GM19239 (cell line): ENCODE measurements at regions not wholly inside any gene's neighbourhood (a gene's known extent, or its start where the extent isn't known, plus 50 kb on each side); places are given as distances from the start of the nearest gene placed in this dataset.

ENCODE experiments used
- DNase-seq: peaks from one replicate; pipeline ENCODE4 v3.0.0; 2011; ENCODE audit warnings: low spot score; ENCODE audit not compliant: insufficient read length
- FAIRE-seq: peaks from 2 replicates; lab custom pipeline; 2011; peaks lifted over from hg19 to GRCh38; lab: Jason Lieb, UNC

GRCh38 chr16:5715155-5715554 lies 617.6 kb upstream of the EEF2KMT start:
- no peak for FAIRE-seq

GRCh38 chr16:5709889-5710288 lies 612.3 kb upstream of the EEF2KMT start:
- FAIRE-seq (no peak), DNase-seq (no peak)

More at GRCh38 chr16:5715155-5715554, 617.6 kb upstream of the EEF2KMT start:
- DNase-seq, result no peak

DNA sequence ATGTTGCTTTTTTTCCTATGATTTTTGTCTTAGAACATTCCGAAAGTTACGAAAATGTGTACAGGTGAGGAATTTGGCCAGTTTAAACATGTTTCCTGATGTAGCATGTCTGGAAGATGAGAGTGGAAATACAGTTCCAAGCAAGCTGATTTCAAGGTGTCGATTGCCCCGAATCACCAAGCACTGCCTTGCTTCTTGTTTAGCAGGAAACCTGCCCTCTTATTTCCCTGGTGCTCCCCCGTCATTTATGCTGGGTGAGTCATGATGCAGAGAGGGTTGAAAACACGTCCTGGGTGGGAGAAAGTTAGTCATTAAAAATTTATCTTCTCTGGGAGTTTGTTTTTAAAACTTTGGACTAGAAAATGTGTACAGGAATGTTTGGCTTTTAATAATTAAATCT lies 608.6 kb upstream of the EEF2KMT start:
- no peak for DNase-seq
- no peak for FAIRE-seq

- no peak for FAIRE-seq
- DNase-seq, result no peak
These were observed 606.7 kb upstream of the EEF2KMT start for GRCh38 chr16:5704271-5704670.

DNA sequence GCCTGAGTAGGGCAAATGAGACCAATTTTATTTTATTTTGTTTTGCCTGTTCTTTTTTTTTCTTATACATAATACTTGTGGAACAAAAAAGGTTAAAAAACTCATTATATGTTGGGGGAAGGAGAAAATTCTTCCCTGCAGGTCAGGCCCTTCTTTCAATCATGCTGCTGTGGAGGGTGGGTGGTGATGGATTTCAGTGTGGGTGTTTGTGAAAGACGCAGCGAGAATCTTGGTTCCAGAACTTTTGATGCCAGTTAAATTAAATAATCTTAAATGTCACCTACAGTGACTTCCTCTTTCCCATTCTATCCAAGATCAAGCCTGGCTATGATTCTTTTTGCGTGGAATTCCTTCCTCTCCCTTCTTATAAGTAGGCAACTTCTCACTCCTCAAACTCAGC lies 595.8 kb upstream of the EEF2KMT start:
- FAIRE-seq, result no peak
- DNase-seq, result no peak

GRCh38 chr16:5681966-5682365 lies 584.4 kb upstream of the EEF2KMT start:
- DNase-seq, result no peak

GRCh38 chr16:5678371-5678770 lies 580.8 kb upstream of the EEF2KMT start:
- no peak for FAIRE-seq
- no peak for DNase-seq

More at GRCh38 chr16:5681966-5682365, 584.4 kb upstream of the EEF2KMT start:
- FAIRE-seq, result no peak

DNA sequence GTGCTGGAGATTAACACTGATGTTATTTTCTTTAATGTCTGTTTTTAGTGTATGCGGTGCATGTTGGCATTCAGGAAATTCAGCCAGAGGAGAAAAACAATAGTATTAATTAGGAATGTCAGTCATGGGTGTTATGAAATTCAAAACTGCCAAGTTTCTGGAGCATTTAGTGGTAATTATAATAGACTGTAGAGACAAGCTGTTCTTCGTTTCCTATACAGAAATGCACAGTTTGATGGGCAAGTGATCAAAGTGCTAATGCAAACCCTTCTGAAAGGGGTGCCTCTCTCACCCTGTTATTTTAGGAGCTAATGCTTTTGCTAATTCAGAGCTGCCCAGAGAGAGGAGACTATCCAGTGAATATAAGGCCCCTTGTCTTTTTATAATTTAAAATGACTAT lies 573.8 kb upstream of the EEF2KMT start:
- FAIRE-seq, result no peak
- DNase-seq, result no peak

GRCh38 chr16:5670198-5670597 lies 572.6 kb upstream of the EEF2KMT start:
- no peak for DNase-seq
- no peak for FAIRE-seq

- FAIRE-seq, result no peak
These were observed 571.0 kb upstream of the EEF2KMT start for GRCh38 chr16:5668553-5668952.

GRCh38 chr16:5665834-5666233 lies 568.2 kb upstream of the EEF2KMT start:
- DNase-seq (no peak), FAIRE-seq (no peak)

More at GRCh38 chr16:5668553-5668952, 571.0 kb upstream of the EEF2KMT start:
- no peak for DNase-seq

- DNase-seq (no peak), FAIRE-seq (no peak)
These were observed 556.2 kb upstream of the EEF2KMT start for GRCh38 chr16:5653789-5654188.

DNA sequence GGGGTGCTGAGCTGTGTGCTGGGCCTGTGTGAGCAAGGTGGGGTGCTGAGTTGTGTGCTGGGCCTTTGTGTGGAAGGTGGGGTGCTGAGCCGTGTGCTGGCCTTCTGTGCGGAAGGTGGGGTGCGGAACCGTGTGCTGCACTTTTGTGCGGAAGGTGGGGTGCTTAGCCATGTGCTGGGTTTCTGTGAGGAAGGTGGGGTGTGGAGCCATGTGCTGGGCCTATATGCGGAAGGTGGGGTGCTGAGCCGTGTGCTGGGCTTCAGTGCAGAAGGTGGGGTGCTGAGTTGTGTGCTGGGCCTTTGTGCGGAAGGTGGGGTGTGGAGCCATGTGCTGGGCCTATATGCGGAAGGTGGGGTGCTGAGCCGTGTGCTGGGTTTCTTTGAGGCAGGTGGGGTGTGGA lies 555.4 kb upstream of the EEF2KMT start:
- DNase-seq (no peak), FAIRE-seq (no peak)

DNA sequence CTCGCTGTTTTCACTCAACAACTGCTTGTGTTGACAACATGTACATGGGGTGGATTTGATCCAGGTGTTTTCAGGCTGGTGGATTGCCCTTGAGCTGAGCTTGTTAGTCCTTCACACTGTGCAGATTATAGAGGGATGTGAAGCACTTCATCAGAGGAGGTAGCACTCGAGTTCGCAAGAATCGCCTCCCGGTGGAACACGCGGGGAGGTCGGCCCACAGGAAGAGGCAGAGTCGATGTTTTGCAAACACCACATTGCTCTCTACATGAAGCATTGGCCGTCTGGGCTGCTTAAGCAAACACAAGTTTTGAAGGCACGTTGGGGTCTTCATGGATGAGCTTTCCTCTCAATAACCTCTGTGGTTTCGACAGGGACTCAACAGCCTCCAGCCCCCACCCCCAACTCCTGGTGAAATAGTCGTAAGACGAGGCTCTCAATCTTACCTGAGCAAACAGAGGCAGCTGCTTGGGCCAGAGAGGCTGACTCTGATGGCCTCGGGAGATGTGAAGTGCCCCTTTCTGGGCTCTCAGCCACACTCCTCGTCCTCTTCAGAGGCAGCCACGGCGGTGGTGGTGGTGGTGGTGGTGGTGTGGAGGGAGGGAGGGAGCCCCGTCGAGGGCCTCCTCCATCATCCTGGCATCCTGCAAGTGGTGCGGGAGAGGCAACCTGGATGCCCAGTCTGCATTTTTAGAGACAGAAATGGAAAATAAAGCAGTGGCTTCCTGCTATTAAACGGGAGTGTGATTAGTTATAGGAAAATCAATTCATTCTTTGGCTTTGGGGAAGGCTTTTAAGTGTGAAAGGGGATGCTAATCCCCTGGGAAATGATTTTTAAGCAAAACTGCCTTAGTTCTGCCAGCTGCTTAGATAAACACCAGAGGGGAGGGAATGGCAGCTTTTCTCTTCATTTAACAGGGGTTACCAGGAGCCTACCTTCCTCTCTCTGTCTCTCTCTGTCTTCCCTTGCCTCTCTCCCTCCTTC lies 552.5 kb upstream of the EEF2KMT start:
- FAIRE-seq (no peak), DNase-seq (no peak)

DNA sequence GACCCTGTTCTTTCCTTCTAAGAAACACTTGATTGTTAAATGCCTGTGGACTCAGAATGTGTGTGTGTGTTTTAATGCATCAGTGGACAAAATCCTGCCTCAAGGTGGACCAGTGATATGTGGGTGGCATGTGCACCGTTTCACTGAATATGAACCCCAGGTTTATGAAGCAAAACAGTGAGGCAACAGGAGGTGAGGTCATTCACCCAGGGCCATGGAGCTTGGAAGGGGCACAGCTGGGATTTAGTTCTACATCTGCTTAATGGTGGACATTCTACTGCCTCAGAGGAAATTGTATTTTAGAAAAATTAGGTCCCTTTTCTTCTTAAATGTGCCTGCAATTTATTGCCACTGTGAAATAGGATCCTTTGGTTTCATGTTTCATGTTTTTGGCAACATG lies 549.5 kb upstream of the EEF2KMT start:
- DNase-seq (no peak), FAIRE-seq (no peak)

DNA sequence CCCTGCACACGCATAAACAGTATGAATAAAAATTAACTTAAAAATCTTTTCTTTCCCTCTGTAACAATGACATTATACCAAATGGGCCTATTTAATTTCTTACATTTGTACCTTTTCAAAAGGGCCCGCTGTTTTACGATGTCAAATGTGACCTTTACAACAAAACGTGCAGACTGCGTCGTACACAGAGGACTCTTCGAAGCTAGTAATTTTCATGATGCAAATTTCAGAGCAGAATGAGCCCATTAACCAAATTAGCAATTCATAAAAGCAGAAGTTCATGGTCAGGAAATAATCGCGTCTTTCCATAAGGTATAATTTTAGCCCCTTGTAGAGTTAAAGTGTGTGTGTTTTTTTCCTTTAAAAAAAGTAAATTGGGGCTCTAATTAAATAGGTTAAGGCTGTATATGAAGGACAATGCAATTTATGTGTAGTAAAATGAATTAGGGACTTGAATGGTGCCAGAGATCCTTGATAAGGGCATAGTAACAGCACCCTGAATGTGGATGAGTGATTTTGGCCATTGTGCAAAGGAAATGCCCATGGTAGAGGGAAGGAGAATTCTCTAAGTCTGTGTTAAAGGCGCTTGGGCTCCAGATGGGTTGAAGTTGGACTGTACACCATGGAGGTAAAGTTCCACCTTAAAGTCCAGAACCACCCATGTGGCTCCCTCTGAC lies 546.4 kb upstream of the EEF2KMT start:
- DNase-seq, result no peak
- no peak for FAIRE-seq

- FAIRE-seq, result no peak
These were observed 544.8 kb upstream of the EEF2KMT start for GRCh38 chr16:5642436-5642835.

GRCh38 chr16:5642011-5642410 lies 544.4 kb upstream of the EEF2KMT start:
- no peak for DNase-seq
- no peak for FAIRE-seq

More at GRCh38 chr16:5642436-5642835, 544.8 kb upstream of the EEF2KMT start:
- DNase-seq, result no peak

- DNase-seq (no peak), FAIRE-seq (no peak)
These were observed 543.3 kb upstream of the EEF2KMT start for GRCh38 chr16:5640883-5641282.

- FAIRE-seq, result no peak
- DNase-seq, result no peak
These were observed 541.9 kb upstream of the EEF2KMT start for GRCh38 chr16:5639531-5639930.

DNA sequence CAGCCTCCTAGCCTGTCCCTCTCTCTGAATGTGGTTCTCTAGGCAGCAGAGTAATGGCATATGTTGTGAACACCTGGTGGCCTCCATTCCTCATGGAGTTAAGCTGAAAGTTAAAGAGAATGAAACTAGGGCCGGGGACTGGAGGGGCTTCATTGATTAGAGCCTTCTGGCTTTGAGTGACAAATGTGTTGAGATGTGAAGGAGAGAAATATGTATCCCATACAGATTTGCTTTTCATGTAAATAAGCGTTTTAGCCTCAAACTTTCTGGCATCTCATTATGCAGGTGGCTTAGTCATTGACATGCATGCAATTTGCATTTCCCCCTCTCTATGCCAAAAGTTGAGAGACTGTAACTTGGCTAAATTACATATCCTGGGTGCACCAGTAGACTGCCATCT lies 537.7 kb upstream of the EEF2KMT start:
- DNase-seq (no peak), FAIRE-seq (no peak)
